NCI-H1048 (cell line): ENCODE measurements at regions not wholly inside any gene's neighbourhood (a gene's known extent, or its start where the extent isn't known, plus 50 kb on each side); places are given as distances from the start of the nearest gene placed in this dataset.

Source experiments
- DNase-seq: peaks from one replicate; lab custom pipeline; 2025; lab: John Stamatoyannopoulos, UW

GRCh38 chr2:239710953-239711861 lies 310.4 kb upstream of the HDAC4 start:
- DNase-seq, result no peak

- DNase-seq, result no peak
Measured at GRCh38 chr2:239706367-239706766, 305.5 kb upstream of the HDAC4 start.

- DNase-seq, result no peak
Measured at GRCh38 chr2:239704737-239705136, 303.9 kb upstream of the HDAC4 start.

- DNase-seq, result no peak
Measured at GRCh38 chr2:239703834-239704233, 303.0 kb upstream of the HDAC4 start.

GRCh38 chr2:239700686-239701345 lies 300.0 kb upstream of the HDAC4 start:
- DNase-seq, result no peak

GRCh38 chr2:239697399-239698164 lies 296.8 kb upstream of the HDAC4 start:
- DNase-seq, result no peak

GRCh38 chr2:239696559-239697207 lies 295.9 kb upstream of the HDAC4 start:
- DNase-seq, result no peak

- no peak for DNase-seq
Measured at GRCh38 chr2:239695728-239696240, 295.0 kb upstream of the HDAC4 start.

- DNase-seq, result no peak
Measured at GRCh38 chr2:239695106-239695727, 294.4 kb upstream of the HDAC4 start.

GRCh38 chr2:239694487-239694886 lies 293.7 kb upstream of the HDAC4 start:
- DNase-seq, result no peak

GRCh38 chr2:239693761-239694415 lies 293.1 kb upstream of the HDAC4 start:
- no peak for DNase-seq

GRCh38 chr2:239693330-239693729 lies 292.5 kb upstream of the HDAC4 start:
- DNase-seq, result no peak

GRCh38 chr2:239692919-239693318 lies 292.1 kb upstream of the HDAC4 start:
- DNase-seq, result no peak

GRCh38 chr2:239692362-239692851 lies 291.6 kb upstream of the HDAC4 start:
- DNase-seq, result no peak

GRCh38 chr2:239691720-239692119 lies 290.9 kb upstream of the HDAC4 start:
- no peak for DNase-seq

- no peak for DNase-seq
Measured at GRCh38 chr2:239690651-239691631, 290.1 kb upstream of the HDAC4 start.

GRCh38 chr2:239689985-239690384 lies 289.2 kb upstream of the HDAC4 start:
- DNase-seq, result no peak

GRCh38 chr2:239689410-239689809 lies 288.6 kb upstream of the HDAC4 start:
- no peak for DNase-seq

- no peak for DNase-seq
Measured at GRCh38 chr2:239688840-239689239, 288.0 kb upstream of the HDAC4 start.
